ENCODE measurements at regions not wholly inside any gene's neighbourhood (a gene's known extent, or its start where the extent isn't known, plus 50 kb on each side); places are given as distances from the start of the nearest gene placed in this dataset.

GRCh38 chr18:40283560-40283959 lies 1671.5 kb upstream of the PIK3C3 start:
- TF ChIP-seq, protein P1, sequence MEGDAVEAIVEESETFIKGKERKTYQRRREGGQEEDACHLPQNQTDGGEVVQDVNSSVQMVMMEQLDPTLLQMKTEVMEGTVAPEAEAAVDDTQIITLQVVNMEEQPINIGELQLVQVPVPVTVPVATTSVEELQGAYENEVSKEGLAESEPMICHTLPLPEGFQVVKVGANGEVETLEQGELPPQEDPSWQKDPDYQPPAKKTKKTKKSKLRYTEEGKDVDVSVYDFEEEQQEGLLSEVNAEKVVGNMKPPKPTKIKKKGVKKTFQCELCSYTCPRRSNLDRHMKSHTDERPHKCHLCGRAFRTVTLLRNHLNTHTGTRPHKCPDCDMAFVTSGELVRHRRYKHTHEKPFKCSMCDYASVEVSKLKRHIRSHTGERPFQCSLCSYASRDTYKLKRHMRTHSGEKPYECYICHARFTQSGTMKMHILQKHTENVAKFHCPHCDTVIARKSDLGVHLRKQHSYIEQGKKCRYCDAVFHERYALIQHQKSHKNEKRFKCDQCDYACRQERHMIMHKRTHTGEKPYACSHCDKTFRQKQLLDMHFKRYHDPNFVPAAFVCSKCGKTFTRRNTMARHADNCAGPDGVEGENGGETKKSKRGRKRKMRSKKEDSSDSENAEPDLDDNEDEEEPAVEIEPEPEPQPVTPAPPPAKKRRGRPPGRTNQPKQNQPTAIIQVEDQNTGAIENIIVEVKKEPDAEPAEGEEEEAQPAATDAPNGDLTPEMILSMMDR (IDR thresholded peaks at IDR 0.05) = no peak
- TF ChIP-seq POLR2AphosphoS5 (IDR thresholded peaks at IDR 0.05) (no peak), POLR2A (IDR thresholded peaks at IDR 0.05) (no peak), EP300 (IDR thresholded peaks at IDR 0.05) (no peak)

Measured in sigmoid colon (tissue), 4 donors.